ENCODE measurements at regions not wholly inside any gene's neighbourhood (a gene's known extent, or its start where the extent isn't known, plus 50 kb on each side); places are given as distances from the start of the nearest gene placed in this dataset.

- no peak overlapping the region for H3K4me3 ChIP-seq (ENCODE audit: low read depth, low read length)
- no peak for DNase-seq (ENCODE audit: low read depth)
- TF ChIP-seq CTCF (conservative IDR thresholded peaks at IDR 0.05; ENCODE audit: low read depth, low read length): no peak
Measured at GRCh38 chr3:182136008-182136910, 424.5 kb downstream of the SOX2 start.

GRCh38 chr3:182138393-182138792, 426.7 kb downstream of the SOX2 start:
- no peak overlapping the region for H3K4me3 ChIP-seq (ENCODE audit: low read depth, low read length)
- TF ChIP-seq CTCF (conservative IDR thresholded peaks at IDR 0.05; ENCODE audit: low read depth, low read length): no peak
- DNase-seq (ENCODE audit: low read depth): no peak

GRCh38 chr3:182139627-182140357, 428.1 kb downstream of the SOX2 start:
- H3K4me3 ChIP-seq (ENCODE audit: low read depth, low read length): no peak overlapping the region
- peak; percentile 22 for TF ChIP-seq CTCF (conservative IDR thresholded peaks at IDR 0.05; ENCODE audit: low read depth, low read length)
- DNase-seq (ENCODE audit: low read depth): no peak

GRCh38 chr3:182142928-182143327, 431.2 kb downstream of the SOX2 start:
- no peak for TF ChIP-seq CTCF (conservative IDR thresholded peaks at IDR 0.05; ENCODE audit: low read depth, low read length)
- H3K4me3 ChIP-seq (ENCODE audit: low read depth, low read length): no peak overlapping the region
- no peak for DNase-seq (ENCODE audit: low read depth)

GRCh38 chr3:182143903-182144302, 432.2 kb downstream of the SOX2 start:
- H3K4me3 ChIP-seq (ENCODE audit: low read depth, low read length): no peak overlapping the region
- no peak for TF ChIP-seq CTCF (conservative IDR thresholded peaks at IDR 0.05; ENCODE audit: low read depth, low read length)
- DNase-seq (ENCODE audit: low read depth): no peak

- H3K4me3 ChIP-seq (ENCODE audit: low read depth, low read length): no peak overlapping the region
- TF ChIP-seq CTCF (conservative IDR thresholded peaks at IDR 0.05; ENCODE audit: low read depth, low read length): no peak
- DNase-seq (ENCODE audit: low read depth): no peak
Measured at GRCh38 chr3:182148360-182148759, 436.6 kb downstream of the SOX2 start.
